HG03135 (cell line): ENCODE measurements at regions not wholly inside any gene's neighbourhood (a gene's known extent, or its start where the extent isn't known, plus 50 kb on each side); places are given as distances from the start of the nearest gene placed in this dataset.

ENCODE experiments used
- ATAC-seq: cut with Tn5 transposase; IDR thresholded peaks from one replicate; pipeline ENCODE4 v1.9.1; 2021; ENCODE audit warnings: mild to moderate bottlenecking, moderate library complexity; ENCODE audit not compliant: unreplicated experiment

DNA sequence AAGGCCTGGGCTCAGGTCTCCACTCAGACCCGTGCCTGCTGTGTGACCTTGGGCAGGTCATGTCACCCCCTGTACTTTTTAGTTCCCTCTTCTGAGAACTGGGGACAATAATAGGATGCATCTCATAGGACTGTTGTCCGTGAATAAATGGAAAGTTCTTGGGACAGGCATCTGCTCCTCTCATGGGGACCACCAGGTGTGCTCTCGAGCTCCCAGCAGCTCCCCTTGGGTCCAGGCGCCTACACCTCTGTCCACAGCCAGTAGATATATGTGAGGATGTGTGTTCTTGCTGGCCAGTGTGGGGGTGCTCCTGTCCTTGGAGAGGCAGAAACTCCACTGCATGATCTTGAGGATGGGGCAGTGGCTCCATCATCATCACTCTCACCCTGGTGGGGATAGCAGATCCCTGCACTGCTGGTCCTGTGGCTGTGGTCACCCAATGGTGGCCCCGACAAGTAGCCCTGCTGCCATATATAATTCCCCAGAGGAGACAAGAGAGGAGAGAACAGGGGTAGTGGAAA lies 257.6 kb upstream of the TLE3 start:
- ATAC-seq = no peak

DNA sequence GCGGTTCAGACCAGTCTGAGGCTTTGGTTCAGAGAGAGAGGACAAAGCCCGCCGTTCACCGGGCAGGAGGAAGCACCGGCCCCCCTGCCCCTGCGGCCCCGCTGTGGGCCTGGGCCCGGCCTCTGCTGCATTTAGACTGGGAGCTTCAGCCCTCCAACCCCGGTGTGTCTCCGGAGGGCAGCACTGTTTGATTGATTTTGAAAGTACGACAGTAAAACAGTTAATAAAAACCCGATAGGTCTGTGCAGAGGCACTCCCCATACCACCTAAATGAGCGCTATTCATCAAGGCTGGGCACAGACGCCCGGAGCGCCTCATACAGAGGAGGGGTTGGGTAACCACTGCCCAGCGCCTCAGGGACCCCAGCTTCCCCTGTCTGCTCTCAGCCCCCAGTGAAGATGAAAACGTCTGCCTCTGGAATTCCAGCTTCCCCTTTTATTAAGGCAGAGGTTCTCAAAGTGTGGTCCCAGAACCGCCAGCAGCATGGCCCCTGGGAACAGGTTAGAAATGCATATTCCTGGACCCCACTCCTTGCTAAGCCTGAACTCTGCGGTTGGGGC lies 256.7 kb upstream of the TLE3 start:
- ATAC-seq = no peak

DNA sequence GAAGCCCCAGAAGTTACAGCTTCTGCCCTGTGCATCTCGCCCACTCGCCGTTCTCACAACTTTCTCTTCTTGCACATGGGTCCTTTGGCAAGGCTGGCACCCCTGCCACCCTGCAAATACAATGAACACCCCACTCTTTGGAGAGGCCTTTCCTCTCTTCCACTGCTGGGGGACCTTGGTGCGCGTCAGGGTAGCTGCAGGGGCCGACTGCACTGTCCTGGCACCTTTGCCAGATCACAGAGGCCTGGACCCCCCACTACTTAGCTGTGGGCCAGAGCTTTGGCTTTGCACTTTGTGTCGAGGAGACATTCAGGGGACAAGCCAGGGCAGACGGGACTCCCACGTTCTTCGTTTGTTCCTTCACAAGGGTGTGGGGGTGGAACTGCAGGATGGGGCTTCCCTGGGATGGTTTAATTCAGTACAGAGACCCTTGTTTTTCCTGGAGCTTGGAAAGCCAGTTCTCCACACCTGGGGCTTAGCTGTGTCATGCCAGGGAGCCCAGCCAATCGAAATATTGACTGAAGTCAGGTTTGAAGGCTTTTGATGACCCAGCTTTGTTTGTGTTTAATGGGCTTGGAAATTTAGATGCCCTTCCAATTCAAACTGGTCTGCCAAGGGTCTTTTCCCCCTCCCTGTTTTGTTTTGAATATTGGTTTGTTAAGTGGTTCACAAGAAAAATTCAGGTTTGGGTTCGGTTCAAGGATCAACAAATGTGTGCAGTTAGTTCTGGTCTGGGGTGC lies 256.1 kb upstream of the TLE3 start:
- no peak for ATAC-seq

DNA sequence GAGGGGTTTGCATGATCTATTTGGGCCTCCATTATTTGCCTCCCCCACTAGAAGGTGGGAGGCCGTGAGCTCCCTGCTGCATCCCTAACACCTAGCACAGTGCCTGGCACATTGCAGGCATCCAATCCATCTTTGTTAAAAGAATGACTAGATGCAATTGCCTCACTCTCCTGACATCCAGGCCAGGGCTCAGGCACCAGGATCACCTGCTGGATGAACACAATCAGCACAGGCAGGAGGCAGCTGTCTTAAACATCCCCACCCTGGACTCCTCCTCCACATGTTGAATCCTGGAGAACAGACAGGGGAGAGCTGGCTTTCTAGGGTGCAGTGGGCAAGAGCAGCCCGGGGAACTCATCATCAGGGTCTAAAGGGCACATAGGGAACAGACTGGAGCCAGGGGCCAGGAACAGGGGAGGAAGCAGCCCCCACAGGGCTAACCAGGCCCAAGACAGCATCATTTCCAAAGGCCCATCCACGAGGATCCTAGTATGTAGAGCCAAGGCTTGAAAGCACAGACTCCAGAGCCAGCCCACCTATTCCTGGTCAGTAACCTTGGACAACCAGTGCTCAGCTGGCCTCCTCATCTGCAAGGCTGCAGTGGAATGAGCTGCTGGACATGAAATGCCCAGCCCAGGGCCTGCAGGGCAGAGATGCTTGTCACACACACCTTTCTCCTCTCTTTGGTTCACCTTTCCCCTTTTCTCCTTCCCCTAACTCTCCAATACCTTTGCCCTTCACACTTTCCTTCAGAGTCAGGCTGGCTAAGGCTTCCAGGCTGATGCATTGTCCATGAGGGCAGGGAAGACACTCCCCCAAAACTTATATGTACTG lies 254.4 kb upstream of the TLE3 start:
- no peak for ATAC-seq

DNA sequence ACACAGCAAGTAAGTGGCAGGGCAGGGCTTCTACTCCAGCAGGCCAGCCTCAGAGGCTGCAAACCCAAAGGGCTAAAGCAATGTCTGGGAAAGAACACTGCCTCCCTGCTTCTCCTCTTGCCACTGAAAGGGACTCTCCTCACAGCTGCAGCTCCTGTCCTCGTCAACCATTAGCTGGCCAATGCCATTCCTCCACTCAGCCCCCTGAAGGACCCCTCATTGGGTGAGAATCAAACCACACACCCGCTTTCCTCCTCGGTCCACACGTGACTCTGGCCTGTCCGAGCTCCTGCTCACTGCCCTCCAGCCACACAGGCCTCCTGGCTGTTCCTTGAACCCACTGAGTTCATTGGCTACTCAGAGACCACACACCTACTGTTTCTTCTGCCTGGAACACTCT lies 253.7 kb upstream of the TLE3 start:
- ATAC-seq = no peak

DNA sequence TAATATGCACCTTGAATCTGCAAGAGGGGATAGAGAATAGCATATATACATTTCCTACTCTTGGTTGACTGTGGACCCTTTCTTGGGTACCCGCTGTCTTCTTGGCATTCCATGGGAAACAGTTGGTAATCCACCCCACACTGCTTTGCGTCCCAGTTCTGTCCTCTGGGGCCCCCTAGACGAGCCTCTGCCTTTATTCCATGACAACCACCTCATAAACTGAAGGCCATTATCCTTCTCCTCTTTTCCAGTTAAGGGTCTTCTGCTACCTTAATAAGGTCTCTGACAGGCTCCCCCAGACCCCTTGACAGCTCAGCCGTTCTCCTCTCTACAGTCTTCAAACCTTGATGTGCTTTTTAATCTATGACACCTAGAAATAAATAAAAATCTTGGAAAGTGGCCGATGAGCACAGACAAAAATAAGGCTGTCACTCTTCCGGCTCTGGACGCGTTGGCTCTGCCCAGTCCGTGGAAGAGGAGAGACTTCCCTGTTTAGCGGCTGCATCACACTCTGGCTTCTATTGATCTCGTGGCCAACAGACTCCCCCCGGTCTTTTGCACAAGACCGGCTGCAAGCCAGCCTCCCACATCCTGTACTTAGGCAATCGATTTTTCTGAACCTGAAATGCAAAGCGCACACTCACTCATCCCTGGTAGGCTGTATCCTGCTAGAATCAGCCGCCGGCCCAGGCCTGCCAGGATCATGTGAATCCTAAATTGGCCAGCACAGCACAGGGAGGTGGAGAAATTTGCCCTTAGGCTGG lies 251.0 kb upstream of the TLE3 start:
- ATAC-seq = no peak

DNA sequence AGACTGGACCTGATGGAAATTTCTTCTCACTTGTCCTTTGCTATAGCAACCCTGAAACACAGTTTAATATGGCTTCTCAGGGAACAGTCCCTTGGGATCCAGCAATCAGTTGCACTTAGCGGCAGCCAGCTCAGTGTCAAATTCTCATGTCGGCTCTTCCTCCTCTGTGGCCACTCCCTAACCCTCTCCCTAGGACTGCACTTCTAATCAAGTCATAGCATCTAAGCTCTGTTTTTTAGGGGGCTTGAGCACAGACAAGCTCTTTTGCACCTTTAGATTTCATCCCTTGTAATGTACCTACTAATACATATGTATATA lies 250.5 kb upstream of the TLE3 start:
- no peak for ATAC-seq

DNA sequence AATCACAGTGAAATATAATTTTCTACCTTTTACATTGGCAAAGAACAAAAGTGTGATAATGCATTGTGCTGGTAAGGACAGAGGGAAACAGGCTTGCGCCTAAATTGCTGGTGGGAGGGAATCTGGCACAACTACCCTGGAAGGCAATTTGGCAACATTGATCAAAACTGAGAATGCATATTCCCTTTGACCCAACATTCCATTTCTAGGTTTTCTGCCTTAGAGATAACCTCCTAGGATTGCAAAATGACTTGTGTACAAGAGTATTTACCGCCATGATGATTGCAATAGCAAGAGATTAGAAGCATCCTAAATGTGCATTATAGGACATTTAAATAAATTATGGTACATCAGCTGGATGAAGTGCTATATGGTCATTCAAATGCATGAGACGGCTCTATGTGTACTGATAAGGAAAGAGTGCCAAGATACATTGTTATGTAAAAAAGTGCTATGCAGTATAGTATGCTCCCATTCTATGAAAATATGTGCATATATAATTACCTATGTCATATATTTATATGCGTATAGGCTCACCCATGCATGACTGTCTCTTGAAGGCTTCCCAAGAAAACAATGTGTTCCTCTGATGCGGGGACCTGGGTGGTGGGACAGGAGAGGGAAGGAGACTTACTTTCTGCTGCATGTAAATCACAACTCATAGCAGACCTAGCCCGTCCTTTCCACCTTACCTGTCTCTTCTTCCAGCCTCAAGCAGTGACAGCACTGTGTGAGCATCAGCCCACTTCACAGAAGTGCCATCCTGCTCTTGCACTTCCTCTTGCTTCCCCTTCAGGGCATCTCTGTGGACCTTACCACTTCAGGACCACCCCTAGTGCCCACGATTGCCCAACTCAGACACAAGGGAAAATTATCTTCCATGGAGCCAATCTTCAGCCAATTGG lies 249.9 kb upstream of the TLE3 start:
- no peak for ATAC-seq

DNA sequence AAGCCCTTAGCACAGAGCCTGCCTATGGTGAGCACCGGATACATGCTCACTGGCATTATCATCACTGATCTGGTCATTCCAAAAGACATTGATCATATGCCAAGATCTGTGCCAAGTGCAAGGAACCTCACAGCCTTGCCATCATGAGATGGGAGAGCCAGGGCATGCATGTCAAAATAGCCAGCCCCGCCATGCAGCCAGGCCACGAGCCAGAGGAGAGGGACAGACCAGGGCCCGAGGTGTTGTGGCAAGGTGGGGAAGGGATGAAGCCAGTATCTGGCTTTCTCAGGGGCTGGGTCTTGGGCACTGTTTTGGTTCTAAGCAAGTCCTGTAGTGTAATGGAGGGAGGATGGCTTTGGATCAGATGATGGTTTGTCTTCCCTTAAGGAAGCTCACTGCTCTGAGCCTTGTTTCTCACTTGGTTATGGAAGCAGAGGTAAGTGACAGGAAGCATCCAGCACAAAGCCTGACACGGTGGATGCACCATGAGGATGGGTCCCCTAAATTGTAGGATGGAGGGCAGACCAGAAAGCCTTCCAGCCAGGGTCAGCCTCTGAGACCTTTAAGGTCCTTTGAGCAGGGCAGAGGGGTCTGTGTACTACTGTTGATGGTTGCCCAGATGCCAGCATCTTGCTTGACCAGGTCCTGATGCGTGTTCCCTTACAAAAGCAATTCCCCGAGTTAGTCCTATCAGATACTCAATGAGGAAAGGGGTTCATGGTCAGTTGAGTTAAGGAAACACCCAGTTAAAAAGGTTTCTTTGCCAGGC lies 247.7 kb upstream of the TLE3 start:
- ATAC-seq = no peak

DNA sequence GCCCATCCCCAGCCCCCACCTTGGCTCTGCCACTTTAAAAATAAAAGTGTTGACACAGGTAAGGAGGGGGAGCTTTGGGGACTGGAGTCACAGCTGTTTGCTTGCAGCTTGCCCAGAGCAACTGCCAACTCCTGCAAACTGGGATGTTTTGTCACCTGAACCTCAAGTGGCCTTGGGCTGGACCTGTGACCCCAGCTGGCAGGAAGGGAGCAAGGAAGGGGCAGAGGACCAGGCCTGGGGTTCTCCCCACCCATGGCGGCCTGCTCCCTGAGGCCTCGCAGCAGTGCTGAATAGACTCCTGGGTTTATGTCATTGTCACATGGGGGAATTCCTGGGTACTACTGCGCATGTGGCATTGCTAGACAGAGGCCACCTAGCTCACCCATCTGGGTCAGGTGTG lies 246.9 kb upstream of the TLE3 start:
- ATAC-seq = no peak

DNA sequence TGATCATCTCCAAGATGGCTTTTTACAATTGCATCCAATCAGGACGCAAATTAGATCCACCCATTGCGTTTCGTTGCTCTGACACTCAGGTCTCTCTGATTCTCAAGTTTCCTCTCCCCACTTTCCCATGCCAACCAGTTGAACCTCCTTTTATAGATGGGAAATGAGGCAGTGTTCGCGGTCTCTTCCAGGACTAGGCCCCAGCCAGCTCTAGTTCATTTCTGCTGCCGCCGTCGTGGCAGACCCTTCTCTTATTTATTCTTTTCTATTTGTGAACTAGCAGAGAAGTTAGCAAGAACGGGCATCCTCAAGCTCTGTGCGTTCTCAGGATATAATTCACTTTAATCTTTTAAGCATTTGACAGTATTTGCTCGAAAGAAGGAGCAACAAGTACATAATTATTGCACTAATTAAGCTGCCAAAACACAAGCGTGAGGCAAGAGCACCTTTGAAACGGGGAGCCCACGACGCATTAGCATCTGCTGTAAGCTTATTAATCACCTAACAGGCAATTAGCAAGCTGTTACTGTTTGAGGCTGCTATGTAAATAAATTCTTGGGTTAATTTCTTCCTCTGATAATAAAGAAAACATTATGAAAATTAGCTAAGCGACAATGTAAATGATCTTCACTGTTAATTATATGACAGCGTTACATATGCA lies 246.4 kb upstream of the TLE3 start:
- ATAC-seq = no peak

DNA sequence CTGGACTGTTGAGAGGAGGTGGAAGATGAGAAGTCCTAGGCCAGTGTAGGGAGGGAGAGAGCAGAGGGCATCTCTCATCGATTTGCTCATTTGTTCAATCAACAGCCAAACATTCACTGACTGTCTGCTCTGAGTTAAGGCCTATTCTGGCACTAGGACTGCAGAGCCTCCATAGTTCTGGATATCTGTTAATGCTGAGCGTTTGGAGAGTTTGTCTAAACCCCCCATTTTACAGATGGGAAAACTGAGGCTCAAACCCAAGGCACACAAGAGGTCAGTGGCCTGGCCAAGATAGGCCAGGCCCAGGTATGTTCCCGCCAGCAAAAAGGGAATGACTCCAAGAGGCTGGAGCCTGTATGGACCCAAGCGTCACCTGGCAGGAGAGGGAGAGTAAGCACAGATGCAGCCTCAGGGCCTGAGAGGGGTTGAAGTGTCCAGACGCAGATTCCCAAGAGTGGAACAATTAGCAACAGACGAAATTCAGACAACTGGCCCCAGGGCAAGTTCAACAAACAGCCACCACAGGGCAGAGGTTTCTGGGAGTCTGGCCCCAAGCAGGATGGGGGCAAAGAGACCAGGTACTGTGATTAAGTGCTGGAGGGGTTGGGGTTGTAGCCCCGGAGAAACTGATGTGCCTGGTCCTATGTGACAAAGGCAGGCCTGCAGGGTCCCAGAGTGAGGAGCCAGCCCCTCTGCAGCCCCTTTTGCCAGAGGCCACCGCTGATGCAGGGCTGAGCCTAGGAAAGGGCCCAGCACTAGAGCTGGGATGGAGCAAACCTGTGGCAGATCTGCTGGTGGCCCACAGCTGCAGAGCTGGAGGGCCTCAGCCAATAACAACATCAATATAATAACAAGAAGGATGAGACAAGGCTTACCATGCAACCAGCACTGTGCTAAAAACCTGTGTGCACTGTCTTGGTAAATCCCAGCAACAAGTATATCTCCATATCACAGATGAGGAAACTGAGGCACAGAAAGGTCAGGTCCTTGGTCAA lies 245.1 kb upstream of the TLE3 start:
- no peak for ATAC-seq

DNA sequence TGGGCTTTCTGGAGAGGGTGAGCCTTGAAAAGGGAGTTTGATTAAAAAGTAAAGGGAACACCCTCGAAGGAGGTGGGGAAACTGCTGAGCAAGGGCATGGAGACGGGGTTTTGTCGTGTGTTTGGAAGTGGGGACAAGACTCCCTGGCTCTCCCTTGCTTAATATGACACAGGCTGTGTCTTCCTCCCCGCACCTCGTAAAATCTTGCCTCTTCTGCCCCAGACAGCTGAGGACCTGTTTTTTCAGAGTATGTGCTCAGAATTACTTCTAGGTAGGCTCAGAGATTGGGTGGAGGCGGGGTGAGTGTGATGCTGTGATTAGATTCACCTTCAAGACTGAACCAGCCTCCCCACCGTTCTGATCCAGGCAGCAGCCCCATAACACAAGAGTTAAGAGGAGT lies 244.4 kb upstream of the TLE3 start:
- ATAC-seq = no peak

DNA sequence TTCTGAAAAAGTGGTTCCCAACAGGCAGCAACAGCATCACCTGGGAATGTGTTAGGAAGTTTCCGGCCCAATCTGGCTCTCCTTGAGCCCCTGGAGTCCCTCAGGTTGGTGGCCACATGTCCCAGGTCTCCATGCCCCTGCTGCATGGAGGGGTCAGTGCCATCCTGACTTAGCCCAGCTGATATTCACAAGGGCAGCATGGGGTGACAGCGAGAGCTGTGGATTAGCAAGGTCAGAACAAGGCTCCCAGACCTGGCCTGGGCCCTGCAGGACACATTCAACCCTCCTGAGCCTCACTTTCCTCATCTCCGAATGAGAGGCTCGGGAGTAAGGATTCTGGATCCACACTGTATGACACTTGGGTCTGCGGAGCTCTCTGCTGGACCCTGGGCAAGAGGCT lies 243.8 kb upstream of the TLE3 start:
- no peak for ATAC-seq

DNA sequence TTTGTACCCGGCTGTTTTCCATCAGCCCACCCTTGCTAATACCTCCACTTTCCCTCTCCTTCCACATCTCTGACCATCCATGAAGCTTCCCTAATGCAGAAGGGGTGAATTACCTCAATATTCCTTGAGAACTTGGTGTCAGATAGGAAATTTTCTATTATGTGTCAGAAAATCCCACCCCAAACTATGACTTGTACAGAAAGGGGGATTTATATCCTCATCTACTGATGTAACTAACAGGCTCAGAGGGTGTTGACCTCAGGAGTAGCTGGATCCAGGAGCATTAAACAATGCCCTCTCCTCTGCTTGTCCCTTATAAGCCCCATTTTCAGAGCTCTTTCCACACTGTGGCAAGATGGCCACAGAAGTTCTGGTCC lies 242.8 kb upstream of the TLE3 start:
- ATAC-seq = no peak

DNA sequence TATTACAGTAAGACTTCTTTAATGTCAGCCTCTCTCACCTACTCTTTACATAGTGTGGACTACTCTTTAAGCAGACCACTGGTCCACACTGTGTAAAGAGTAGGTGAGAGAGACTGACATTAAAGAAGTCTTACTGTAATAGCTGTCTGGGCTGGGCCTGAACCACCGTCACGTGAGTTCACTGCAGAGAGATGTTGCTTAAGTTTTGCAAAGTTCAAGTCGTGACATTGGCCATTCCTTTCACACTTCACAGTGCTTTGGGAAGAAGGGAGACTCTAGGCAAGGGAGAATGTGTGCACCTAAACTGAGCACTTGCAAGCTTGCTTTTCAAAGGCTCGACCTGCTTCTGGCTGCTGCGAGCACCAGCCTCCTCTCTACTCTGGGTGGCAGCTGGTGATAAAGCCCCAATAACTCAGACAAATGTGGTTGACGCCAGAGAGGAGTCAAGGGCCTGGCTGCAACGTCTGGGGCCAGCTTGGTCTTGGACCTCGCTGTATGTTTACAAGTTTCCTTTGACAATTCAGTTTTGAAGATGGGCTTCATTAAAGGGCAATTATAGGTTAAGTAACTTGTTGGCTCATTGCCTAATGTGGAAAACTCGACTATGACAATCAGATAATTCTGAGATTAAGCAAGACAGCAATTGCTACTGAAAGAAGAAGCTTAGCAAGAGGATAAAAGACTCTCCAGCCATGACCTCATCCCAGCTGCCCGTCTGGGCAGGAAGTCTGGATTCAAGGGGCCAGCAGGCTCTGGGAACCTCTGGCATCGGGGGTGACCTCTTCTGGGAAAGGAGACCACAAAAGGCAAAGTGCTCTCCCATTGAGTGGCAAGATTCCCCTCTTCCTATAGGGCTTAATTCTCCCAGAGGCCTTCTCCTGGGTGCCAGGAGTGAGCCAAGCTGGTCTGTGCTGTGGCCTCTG lies 242.1 kb upstream of the TLE3 start:
- no peak for ATAC-seq
